ENCODE measurements at regions not wholly inside any gene's neighbourhood (a gene's known extent, or its start where the extent isn't known, plus 50 kb on each side); places are given as distances from the start of the nearest gene placed in this dataset.

DNA sequence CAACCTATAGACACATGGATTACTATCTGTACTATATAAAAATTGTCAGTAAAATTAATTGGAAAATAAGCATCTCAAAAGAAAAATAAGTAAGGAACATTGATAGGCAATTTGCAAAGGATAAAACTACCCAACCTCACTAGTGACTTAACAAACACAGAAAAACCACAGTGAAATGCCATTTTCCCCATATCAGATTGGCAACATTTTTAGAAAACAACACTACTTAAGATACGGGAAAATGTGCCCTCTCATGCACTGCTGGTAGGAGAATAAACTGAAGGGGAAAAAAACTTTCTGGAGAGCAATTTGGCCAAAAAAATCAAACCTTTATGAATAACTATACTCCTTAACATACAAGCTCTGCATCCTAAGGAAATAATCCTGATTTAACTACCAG, 254.0 kb downstream of the DEPDC1B start:
- DNase-seq = no peak
- Histone ChIP-seq H3K9me3 (no peaks in the 10 kb centered on the region), H3K36me3 (no peaks in the 10 kb centered on the region), H3K27ac (peak overlapping the region; percentile 29 to 50), H3K27me3 (no peaks in the 10 kb centered on the region), H3K4me3 (no peak overlapping the region), H3K4me1 (peaks cover 0 to 51% (median 7%) of the 10 kb centered on the region in 4 donors)
- intact Hi-C loops (cut with DNase I; ENCODE audit: low total_unique reads) = no loop called here
- TF ChIP-seq, protein P1, sequence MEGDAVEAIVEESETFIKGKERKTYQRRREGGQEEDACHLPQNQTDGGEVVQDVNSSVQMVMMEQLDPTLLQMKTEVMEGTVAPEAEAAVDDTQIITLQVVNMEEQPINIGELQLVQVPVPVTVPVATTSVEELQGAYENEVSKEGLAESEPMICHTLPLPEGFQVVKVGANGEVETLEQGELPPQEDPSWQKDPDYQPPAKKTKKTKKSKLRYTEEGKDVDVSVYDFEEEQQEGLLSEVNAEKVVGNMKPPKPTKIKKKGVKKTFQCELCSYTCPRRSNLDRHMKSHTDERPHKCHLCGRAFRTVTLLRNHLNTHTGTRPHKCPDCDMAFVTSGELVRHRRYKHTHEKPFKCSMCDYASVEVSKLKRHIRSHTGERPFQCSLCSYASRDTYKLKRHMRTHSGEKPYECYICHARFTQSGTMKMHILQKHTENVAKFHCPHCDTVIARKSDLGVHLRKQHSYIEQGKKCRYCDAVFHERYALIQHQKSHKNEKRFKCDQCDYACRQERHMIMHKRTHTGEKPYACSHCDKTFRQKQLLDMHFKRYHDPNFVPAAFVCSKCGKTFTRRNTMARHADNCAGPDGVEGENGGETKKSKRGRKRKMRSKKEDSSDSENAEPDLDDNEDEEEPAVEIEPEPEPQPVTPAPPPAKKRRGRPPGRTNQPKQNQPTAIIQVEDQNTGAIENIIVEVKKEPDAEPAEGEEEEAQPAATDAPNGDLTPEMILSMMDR (IDR thresholded peaks at IDR 0.05) = no peak

DNA sequence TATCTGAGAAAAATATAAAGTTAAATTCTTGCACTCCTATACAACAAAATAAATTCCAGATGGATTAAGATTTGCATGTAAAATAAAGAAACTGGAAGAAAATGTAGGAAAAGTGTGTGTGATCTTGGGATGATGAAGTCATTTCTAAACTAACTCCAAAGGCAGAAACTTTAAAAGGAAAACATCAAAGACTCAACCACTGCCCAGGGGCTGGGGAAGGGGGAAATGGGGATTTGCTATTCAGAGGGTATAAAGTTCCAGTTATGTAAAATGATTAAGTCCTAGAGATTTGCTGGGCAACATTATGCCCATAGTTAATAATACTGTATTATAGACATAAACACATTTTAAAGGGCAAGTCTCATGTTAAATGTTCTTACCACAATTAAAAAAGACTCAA, 254.5 kb downstream of the DEPDC1B start:
- H3K36me3 ChIP-seq = no peaks in the 10 kb centered on the region
- H3K27ac ChIP-seq = peak overlapping the region; percentile 29 to 50
- no peaks in the 10 kb centered on the region for H3K9me3 ChIP-seq
- intact Hi-C loops (cut with DNase I; ENCODE audit: low total_unique reads) = no loop called here
- H3K27me3 ChIP-seq = no peaks in the 10 kb centered on the region
- peaks cover 0 to 50% (median 7%) of the 10 kb centered on the region in 4 donors for H3K4me1 ChIP-seq
- TF ChIP-seq, protein P1 (IDR thresholded peaks at IDR 0.05) = no peak
- no peak for DNase-seq
- H3K4me3 ChIP-seq = no peak overlapping the region

DNA sequence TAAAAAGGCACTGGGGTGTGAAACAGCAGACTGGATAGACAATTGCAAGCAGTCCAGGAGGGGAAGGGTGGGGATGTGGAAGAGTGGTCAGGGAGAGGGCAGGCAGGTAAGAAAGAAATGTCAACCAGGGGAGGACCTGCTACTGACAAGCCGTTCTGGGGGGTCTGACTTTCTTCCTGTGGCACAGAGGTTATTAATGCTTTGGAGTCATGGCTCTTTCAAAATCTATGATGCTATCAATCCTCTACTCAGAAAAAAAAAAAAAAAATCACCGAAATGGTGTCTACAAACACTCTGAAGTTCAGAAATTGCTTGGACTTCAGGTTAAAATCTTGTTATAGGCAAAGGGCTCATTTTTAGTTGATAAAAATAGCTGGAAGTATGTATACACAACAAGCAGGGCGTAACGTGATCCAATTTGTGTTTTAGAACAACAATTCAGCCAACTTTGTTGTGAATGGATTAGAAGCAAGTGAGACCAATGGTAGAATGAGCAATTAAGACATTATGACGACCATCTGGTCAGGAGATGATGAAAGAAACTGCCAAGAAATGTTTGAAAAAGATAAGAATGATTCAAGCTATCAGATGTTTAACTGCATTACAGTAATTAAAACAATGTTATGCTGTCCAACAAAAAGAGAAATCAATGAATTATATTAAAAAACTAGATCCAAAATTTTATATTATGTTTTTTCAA, 255.2 kb downstream of the DEPDC1B start:
- Histone ChIP-seq H3K9me3 (no peaks in the 10 kb centered on the region), H3K4me3 (no peak overlapping the region), H3K4me1 (peaks cover 0 to 50% (median 7%) of the 10 kb centered on the region in 4 donors), H3K27ac (peak overlapping the region in 1 of 2 donors; percentile 50), H3K36me3 (no peaks in the 10 kb centered on the region), H3K27me3 (no peaks in the 10 kb centered on the region)
- DNase-seq = no peak
- intact Hi-C loops (cut with DNase I; ENCODE audit: low total_unique reads) = no loop called here
- TF ChIP-seq, protein P1 (IDR thresholded peaks at IDR 0.05) = no peak

DNA sequence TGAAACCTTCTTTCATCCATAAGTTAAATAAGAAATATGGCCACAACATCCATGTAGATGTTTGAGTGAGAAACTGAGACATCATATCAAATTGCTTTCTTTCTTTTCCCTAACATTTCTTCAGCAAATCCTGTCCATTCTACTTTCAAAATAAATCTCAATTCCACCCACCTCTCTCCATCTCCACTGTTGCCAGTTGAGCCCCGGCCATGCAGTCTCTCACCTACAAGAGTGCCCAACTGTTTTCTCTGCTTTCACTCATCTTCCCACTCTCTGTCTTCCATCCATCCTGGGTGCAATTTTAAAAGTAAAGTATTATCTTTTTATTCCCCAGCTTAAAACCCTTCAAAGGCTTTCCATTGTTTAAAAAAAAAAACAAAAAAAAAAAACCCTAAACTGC, 260.4 kb downstream of the DEPDC1B start:
- TF ChIP-seq, protein P1 (IDR thresholded peaks at IDR 0.05) = no peak
- Histone ChIP-seq H3K9me3 (no peaks in the 10 kb centered on the region), H3K4me3 (no peak overlapping the region), H3K4me1 (peaks cover 0 to 28% (median 3%) of the 10 kb centered on the region in 4 donors), H3K27ac (no peak overlapping the region), H3K27me3 (no peaks in the 10 kb centered on the region), H3K36me3 (no peaks in the 10 kb centered on the region)
- no peak for DNase-seq
- intact Hi-C loops (cut with DNase I; ENCODE audit: low total_unique reads) = no loop called here

DNA sequence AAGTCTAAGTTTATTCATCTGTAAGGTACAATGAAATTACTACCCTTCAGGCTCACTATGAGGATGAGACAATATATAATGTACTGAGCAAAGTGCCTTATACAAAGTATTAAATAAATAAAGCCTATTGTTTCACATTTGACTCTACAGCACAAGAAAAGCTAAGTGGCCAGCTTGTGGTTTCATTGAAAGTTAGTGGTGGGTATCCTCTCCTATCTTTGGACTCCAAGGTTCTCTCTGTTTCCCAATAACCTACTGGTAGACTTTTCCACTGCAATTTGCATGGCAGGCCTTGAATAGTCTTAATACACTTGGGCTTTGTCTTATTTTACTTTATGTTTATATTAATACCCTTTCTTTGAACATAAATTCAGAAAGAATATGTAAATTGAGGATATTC, 262.7 kb downstream of the DEPDC1B start:
- DNase-seq = no peak
- intact Hi-C loops (cut with DNase I; ENCODE audit: low total_unique reads) = no loop called here
- H3K9me3 ChIP-seq = no peaks in the 10 kb centered on the region
- TF ChIP-seq, protein P1 (IDR thresholded peaks at IDR 0.05) = no peak
- no peaks in the 10 kb centered on the region for H3K27me3 ChIP-seq
- H3K4me3 ChIP-seq = no peak overlapping the region
- H3K36me3 ChIP-seq = no peaks in the 10 kb centered on the region
- peaks cover 0 to 33% (median 0%) of the 10 kb centered on the region in 4 donors for H3K4me1 ChIP-seq
- no peak overlapping the region for H3K27ac ChIP-seq
